ENCODE measurements at regions not wholly inside any gene's neighbourhood (a gene's known extent, or its start where the extent isn't known, plus 50 kb on each side); places are given as distances from the start of the nearest gene placed in this dataset.

GRCh38 chr6:166697113-166697512 is 70.1 kb upstream of the RPS6KA2 start:
- dilution Hi-C loops (cut with MboI; ENCODE audit: extremely low pct_ligation_motif_present, low sequenced_read_pairs) = no loop called here
- Histone ChIP-seq H3K36me3 (ENCODE audit: control insufficient read depth in 2 of 2, extremely low read depth in 1 of 2, insufficient read depth in 2 of 2, low read length in 2 of 2) (no peaks in the 10 kb centered on the region), H3K9ac (replicated peaks; ENCODE audit: extremely low read depth, insufficient read depth, low read length) (no peak overlapping the region), H3K79me2 (ENCODE audit: control insufficient read depth, insufficient read depth, low read length) (no peaks in the 10 kb centered on the region), H3K4me3 (replicated peaks in 1 of 3; ENCODE audit: insufficient read depth in 1 of 3, low read depth in 1 of 3, low read length in 3 of 3) (no peak overlapping the region), H3K27me3 (ENCODE audit: control insufficient read depth in 2 of 2, insufficient read depth in 2 of 2, low read length in 2 of 2) (peaks cover 4 to 13% of the 10 kb centered on the region in 2 experiments), H3K4me2 (ENCODE audit: insufficient read depth, low read length) (no peak overlapping the region), H4K20me1 (replicated peaks; ENCODE audit: control insufficient read depth, extremely low read depth, insufficient read depth, low read length) (no peaks in the 10 kb centered on the region), H3K9me1 (replicated peaks; ENCODE audit: control insufficient read depth, extremely low read depth, insufficient read depth, low read length) (no peaks in the 10 kb centered on the region), H3K27ac (ENCODE audit: insufficient read depth, low read depth, low read length) (no peak overlapping the region), H2AFZ (ENCODE audit: low read depth, low read length) (no peak overlapping the region), H3K4me1 (ENCODE audit: control insufficient read depth, extremely low read depth, insufficient read depth, low read length) (peaks cover 2% of the 10 kb centered on the region), H3K9me3 (replicated peaks; ENCODE audit: control insufficient read depth, insufficient read depth, low read length) (no peaks in the 10 kb centered on the region)
- TF ChIP-seq, protein P1, sequence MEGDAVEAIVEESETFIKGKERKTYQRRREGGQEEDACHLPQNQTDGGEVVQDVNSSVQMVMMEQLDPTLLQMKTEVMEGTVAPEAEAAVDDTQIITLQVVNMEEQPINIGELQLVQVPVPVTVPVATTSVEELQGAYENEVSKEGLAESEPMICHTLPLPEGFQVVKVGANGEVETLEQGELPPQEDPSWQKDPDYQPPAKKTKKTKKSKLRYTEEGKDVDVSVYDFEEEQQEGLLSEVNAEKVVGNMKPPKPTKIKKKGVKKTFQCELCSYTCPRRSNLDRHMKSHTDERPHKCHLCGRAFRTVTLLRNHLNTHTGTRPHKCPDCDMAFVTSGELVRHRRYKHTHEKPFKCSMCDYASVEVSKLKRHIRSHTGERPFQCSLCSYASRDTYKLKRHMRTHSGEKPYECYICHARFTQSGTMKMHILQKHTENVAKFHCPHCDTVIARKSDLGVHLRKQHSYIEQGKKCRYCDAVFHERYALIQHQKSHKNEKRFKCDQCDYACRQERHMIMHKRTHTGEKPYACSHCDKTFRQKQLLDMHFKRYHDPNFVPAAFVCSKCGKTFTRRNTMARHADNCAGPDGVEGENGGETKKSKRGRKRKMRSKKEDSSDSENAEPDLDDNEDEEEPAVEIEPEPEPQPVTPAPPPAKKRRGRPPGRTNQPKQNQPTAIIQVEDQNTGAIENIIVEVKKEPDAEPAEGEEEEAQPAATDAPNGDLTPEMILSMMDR (IDR thresholded peaks at IDR 0.05; ENCODE audit: extremely low read depth in 1 of 2, insufficient read depth in 1 of 2, low read depth in 1 of 2, low read length in 2 of 2) = no peak
- TF ChIP-seq EZH2 (IDR thresholded peaks at IDR 0.05; ENCODE audit: borderline replicate concordance, low read depth, low read length, severe bottlenecking) = no peak
- no peak for TF ChIP-seq POLR2A (IDR thresholded peaks at IDR 0.05; ENCODE audit: low read depth, low read length)
- TF ChIP-seq FOS (IDR thresholded peaks at IDR 0.05; ENCODE audit: borderline replicate concordance, insufficient read depth, low read length) = no peak
- no peak for TF ChIP-seq POLR2AphosphoS5 (IDR thresholded peaks at IDR 0.05; ENCODE audit: insufficient read depth, low read depth, low read length)
- no peak for TF ChIP-seq JUN (IDR thresholded peaks at IDR 0.05; ENCODE audit: borderline replicate concordance, insufficient read depth, insufficient read length, low read depth)
- TF ChIP-seq GATA2 (IDR thresholded peaks at IDR 0.05; ENCODE audit: insufficient read depth, insufficient read length, low read depth, low read length) = no peak
- TF ChIP-seq, protein P2, sequence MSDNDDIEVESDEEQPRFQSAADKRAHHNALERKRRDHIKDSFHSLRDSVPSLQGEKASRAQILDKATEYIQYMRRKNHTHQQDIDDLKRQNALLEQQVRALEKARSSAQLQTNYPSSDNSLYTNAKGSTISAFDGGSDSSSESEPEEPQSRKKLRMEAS (IDR thresholded peaks at IDR 0.05; ENCODE audit: insufficient read depth, insufficient read length) = no peak
- no peak for TF ChIP-seq MYC (IDR thresholded peaks at IDR 0.05; ENCODE audit: low read depth, low read length)
- intact Hi-C loops (cut with micrococcal nuclease) = no loop called here
- ChIA-PET CTCF (interaction anchor here (1.0 to 1.5 kb wide), 2 partner anchors 10 to 29 kb away, joined by 3 to 7 read pairs; no protein-coding TSS in a partner anchor), POLR2A (no interaction called here)
- no TSS peak for BruUV-seq (replicated peaks)
- FAIRE-seq = no peak
- no peak for DNase-seq (ENCODE audit: low read depth, low spot score)

Measured in endothelial cell of umbilical vein (primary cell).